ENCODE measurements at regions not wholly inside any gene's neighbourhood (a gene's known extent, or its start where the extent isn't known, plus 50 kb on each side); places are given as distances from the start of the nearest gene placed in this dataset.

GRCh38 chr3:3594986-3595385 is 204.2 kb upstream of the LRRN1 start:
- no peak for TF ChIP-seq CTCF (conservative IDR thresholded peaks at IDR 0.05)
- TF ChIP-seq ZFX (IDR thresholded peaks at IDR 0.05), result no peak

All from C4-2B (cell line).